ENCODE measurements at regions not wholly inside any gene's neighbourhood (a gene's known extent, or its start where the extent isn't known, plus 50 kb on each side); places are given as distances from the start of the nearest gene placed in this dataset.

DNA sequence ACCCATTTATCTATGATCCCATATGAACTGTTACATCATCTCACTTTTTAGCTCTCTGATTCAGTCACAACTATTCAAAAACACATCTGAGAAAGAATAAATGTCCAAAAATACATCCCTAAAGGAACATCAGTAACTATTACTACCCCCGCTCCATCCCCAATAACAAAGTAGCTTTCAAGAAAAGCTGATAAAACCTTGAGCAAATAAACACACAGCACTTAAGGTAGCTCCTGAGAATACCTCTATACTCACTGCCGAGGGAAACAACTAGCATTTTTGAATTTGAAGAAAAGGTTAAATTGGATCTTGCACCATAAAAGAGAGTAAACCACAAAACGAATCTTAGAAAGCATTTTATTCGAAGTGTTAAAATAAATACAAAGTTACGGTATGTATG, 63.4 kb downstream of the PMAIP1 start:
- no peak for DNase-seq (ENCODE audit: low spot score)

DNA sequence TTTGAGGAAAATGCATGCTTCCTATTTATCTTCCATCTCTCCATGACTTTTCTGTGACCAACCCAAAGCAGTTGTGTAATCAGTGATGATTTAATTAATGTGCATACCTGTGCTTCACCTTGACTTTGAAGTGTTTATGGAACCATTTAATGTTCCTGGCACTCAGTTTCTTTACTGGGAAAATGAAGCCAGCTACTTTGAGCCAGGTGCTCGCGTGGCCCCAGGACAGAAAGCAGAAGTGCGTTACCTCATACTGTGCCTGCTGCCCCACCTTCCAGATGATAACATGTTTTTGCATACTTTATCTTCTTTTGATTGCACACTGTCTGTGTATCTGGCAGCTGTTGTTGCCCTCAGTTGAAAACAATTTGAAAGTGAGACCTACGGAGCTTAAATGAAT, 61.3 kb downstream of the PMAIP1 start:
- DNase-seq (ENCODE audit: low spot score) = no peak

DNA sequence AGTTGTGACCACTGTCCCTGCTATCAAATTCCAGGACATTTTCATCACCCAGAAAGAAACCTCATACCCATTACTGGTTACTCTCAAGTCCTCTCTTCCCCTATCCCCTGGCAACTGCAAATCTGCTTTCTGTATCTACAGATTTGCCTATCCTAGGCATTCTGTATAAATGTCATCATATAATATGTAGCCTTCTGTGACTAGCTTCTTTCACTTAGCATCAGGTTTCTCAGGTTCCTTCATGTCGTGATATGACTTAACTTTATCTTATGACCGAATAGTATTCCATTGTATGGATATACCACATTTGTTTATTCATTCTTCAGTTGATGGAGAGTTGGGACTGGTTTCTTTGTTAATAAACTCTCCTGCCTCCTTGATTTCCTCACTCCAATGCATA, 60.5 kb downstream of the PMAIP1 start:
- DNase-seq (ENCODE audit: low spot score) = no peak

DNA sequence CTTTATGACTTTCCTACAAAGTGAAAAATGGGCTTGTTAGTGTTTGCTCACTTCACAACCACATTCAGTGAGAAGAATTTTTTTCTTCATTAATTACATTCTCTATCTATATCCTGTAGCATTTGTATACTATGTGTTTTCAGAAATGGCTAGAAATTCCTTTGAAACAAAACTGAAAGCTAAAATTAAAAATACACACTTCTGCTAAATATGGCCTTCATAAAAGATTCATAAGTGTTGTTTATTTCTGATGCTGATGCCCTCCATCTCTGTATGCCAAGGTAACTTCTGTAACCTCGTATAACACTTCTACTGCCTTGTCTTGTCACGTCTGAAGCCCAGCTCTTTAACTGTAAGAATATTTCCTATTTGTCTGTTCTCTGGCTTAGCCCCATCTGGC, 59.8 kb downstream of the PMAIP1 start:
- DNase-seq (ENCODE audit: low spot score) = no peak

DNA sequence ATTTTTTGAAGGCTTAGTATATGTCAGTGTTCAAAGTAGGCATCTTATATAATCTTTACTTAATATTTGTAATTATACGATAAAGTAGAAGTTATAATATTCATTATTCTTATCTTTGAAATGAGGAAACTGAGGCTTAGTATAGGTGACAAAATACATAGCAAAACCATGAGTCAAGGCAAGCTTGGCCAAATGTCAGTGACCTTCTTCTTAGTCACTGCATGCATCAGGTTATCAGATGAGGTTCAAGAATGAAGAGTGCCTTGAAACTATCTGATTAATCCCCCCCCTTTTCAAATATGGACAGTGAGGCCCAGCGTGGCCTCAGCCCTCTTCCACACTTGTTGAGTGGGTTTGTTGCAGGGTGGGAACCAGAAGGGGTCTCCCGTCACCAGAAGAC, 59.3 kb downstream of the PMAIP1 start:
- peak; percentile 35 for DNase-seq (ENCODE audit: low spot score)

DNA sequence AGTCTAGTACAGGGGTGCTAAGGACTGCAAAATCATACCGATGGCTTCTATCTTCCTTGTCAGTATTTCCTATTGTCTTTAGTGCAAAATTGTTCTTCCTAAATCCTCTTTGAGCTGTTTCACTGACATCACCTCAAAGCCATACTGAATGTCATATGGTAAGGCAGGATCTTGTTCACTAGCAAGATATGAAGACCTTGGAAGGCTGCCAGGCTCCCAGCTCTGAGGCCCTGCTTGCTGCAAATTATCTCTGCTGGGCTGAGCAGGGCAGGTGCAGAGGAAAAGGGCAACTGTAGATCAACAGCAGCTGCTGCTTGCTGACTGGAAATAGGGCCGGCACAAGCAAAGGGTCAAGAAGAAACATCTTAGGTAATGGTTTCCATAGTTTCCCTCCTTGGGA, 58.2 kb downstream of the PMAIP1 start:
- DNase-seq (ENCODE audit: low spot score) = peak; percentile 3

DNA sequence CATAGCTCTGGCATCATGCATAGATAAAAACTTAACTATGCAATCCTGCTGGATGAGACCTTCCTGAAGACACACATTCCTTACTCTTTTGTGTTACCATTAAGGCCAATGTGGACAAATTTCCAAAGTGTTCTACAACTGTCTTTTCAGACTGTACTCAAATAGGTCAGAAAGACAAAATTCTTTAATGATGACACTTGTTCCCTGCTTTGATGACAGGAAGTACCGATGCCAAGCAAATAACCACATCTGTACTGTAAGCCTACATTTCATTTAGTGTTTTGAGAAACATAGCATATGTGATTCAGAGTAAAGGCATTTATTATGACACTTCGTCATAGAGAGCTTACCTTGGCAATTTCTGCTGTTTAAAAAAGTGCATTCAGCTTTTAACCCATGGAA, 55.0 kb downstream of the PMAIP1 start:
- DNase-seq (ENCODE audit: low spot score) = no peak

DNA sequence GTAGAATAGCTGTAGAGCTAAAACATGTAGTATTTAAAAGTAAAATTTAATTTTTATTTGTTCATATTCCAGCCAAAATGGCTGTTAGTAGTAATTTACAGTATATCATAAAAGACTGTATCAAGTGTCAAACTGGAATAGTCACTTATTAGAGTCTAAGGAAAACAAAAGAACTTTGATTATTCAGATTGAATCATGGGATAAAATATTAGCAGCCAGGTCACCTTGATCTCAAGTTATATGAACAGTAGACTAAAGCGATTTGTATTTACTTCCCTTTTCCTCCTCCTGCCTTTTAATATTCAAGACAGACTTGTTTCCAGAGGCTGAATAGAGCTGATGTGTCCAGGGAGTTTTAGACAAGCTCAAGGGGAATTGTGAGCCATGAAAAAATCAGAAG, 54.4 kb downstream of the PMAIP1 start:
- DNase-seq (ENCODE audit: low spot score) = no peak

Measured in RKO (cell line).